Stomach (tissue), 8 donors: ENCODE measurements at regions not wholly inside any gene's neighbourhood (a gene's known extent, or its start where the extent isn't known, plus 50 kb on each side); places are given as distances from the start of the nearest gene placed in this dataset.

ENCODE experiments used
- DNase-seq, 2 donors: peaks; one replicate each; pipeline versions ENCODE4 v3.0.0 to v3.0.0-alpha.2; 2013 to 2019
- H3K27ac ChIP-seq, 5 donors: fragments of 200-600 bp in 4 of 5; sonication (generic) in 4 of 5; one replicate each; pipeline ENCODE4 v1.5.1; 2013 to 2019; ENCODE audit warnings: mild to moderate bottlenecking in 1 of 5, moderate library complexity in 1 of 5
- H3K27me3 ChIP-seq, 3 donors: fragments of 200-600 bp; sonication (generic); one replicate each; pipeline ENCODE4 v1.5.1; 2017 to 2019; ENCODE audit warnings: mixed run types in 1 of 3
- H3K36me3 ChIP-seq, 4 donors: fragments of 200-600 bp; sonication (generic); 1 replicate in 3 of 4; 2 replicates in 1 of 4; pipeline ENCODE4 v1.5.1; 2016 to 2019
- H3K4me1 ChIP-seq, 4 donors: fragments of 200-600 bp; sonication (generic); one replicate each; pipeline ENCODE4 v1.5.1; 2016 to 2019
- H3K4me3 ChIP-seq, 4 donors: fragments of 200-600 bp; sonication (generic) in 3 of 4; one replicate each; pipeline ENCODE4 v1.5.1; 2016 to 2019; ENCODE audit warnings: mild to moderate bottlenecking in 1 of 4
- H3K9me3 ChIP-seq, 4 donors: fragments of 200-600 bp; sonication (generic); one replicate each; pipeline ENCODE4 v1.5.1; 2016 to 2019
- EP300 ChIP-seq: sonication (generic); formaldehyde crosslinking; IDR thresholded peaks from one replicate; pipeline ENCODE4 v1.6.1; 2017; ENCODE audit warnings: antibody characterized with exemption
- POLR2A ChIP-seq, 4 donors: fragments of 450-650 bp; IDR thresholded peaks; one replicate each; pipeline ENCODE4 v1.6.1; 2016; ENCODE audit warnings: antibody characterized with exemption in 4 of 4, control low read depth in 2 of 4, mild to moderate bottlenecking in 1 of 4, moderate library complexity in 1 of 4
- POLR2AphosphoS5 ChIP-seq, 3 donors: sonication (generic); formaldehyde crosslinking; IDR thresholded peaks; one replicate each; pipeline ENCODE4 v1.6.1; 2016; ENCODE audit warnings: antibody characterized with exemption in 3 of 3
- WGBS, 5 donors: extraction: QIAGEN DNeasy Blood & Tissue Kit in 3 of 5; methylation state at CpG; one replicate each; pipeline versions ENCODE4 v1.1.5 to v1.1.7; 2013 to 2018; 5-methylcytosine and 5-hydroxymethylcytosine counted together
- intact Hi-C: fragments of 100-400 bp; cut with DNase I; formaldehyde crosslinking; loops from one replicate; pipeline ENCODE4 v1.15.1; 2023; ENCODE audit warnings: low total_unique reads
- TF ChIP-seq, protein P1 (sequence below), 7 experiments: fragments of 450-650 bp in 4 of 7; fragments of 200-600 bp in 3 of 7; sonication (generic) in 3 of 7; IDR thresholded peaks; one replicate each; pipeline ENCODE4 v1.5.1; 2016 to 2019; ENCODE audit warnings: antibody characterized with exemption in 7 of 7, control low read depth in 2 of 7, mild to moderate bottlenecking in 1 of 7
- donor health status: healthy with polysubstance abuse.
- donor health status: Bipolar disorder and iron deficiency.
- donor health status: healthy.

DNA sequence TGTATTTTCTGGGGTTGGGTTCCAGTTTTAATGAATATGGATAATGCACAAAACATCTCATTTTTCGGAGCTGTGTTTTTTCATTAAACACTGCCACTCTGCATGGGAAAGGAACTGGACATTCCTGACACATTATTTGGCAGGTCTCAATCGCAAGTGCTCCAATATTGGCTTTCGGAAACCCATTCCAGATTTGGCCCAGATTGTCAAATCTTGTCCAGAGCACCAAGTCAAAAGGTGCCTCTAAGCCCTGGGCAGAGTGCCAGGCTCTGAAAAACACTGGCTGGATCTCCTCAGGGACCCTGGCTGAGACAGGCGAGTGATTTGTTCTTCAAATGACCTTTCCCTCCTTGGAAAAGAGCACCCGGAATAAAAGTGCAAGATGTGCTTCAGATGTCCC is 68.4 kb upstream of the MRPS6 start:
- H3K36me3 ChIP-seq: no peaks in the 10 kb centered on the region
- WGBS, 5 donors: 30 to 62% (median 45%) methylated on average over 5 of the region's 5 CpGs
- H3K9me3 ChIP-seq: no peaks in the 10 kb centered on the region
- H3K4me3 ChIP-seq: no peak overlapping the region
- no peak for DNase-seq
- peaks cover 0 to 6% (median 0%) of the 10 kb centered on the region in 4 donors for H3K4me1 ChIP-seq
- no peaks in the 10 kb centered on the region for H3K27me3 ChIP-seq
- TF ChIP-seq POLR2A (IDR thresholded peaks at IDR 0.05): no peak
- no peak for TF ChIP-seq POLR2AphosphoS5 (IDR thresholded peaks at IDR 0.05)
- TF ChIP-seq, protein P1, sequence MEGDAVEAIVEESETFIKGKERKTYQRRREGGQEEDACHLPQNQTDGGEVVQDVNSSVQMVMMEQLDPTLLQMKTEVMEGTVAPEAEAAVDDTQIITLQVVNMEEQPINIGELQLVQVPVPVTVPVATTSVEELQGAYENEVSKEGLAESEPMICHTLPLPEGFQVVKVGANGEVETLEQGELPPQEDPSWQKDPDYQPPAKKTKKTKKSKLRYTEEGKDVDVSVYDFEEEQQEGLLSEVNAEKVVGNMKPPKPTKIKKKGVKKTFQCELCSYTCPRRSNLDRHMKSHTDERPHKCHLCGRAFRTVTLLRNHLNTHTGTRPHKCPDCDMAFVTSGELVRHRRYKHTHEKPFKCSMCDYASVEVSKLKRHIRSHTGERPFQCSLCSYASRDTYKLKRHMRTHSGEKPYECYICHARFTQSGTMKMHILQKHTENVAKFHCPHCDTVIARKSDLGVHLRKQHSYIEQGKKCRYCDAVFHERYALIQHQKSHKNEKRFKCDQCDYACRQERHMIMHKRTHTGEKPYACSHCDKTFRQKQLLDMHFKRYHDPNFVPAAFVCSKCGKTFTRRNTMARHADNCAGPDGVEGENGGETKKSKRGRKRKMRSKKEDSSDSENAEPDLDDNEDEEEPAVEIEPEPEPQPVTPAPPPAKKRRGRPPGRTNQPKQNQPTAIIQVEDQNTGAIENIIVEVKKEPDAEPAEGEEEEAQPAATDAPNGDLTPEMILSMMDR (IDR thresholded peaks at IDR 0.05): no peak
- no peak for TF ChIP-seq EP300
- no peak overlapping the region for H3K27ac ChIP-seq
- intact Hi-C loops: no loop called here

DNA sequence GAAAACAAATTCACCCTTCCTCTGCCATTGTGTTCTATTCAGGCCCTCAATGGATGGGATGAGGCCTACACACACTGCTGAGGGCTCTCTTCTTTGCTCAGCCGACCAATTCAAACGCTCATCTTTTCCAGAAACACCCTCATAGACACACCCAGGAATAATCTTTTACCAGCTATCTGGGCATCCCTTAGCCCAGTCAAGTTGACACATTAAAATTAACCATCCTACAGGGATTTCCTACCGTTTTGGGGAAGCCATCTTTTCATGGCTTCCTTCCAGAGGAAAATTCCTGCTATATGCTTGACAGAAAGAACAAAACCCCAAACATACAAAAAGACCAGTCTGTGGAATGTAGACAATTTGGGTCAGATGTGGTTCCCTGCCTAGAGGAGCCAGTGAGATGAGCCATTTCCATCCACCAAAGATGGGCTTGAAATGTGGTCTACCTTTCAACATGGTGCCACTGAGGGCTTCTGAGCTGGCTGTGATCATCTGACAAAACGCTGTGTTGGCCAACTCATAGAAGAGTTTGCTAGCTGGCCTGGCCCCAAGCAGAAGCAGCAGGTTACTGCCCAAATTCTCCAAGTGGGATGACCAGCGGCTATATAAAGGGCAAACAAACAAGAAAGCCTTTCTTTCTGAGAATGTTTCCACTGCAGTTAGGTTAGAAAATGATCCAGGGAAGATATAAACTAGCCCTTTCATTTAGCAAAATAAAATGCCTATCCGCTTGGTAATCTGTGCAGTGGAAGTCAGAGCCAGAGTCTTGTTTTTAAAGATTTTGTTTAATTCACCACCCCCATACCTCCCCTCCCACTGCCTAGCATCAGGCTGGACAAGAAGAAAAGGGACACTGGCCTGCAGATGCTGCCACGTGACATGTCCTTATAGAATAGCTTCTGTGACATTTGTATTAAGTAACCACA is 69.1 kb upstream of the MRPS6 start:
- H3K4me3 ChIP-seq: no peak overlapping the region
- H3K9me3 ChIP-seq: no peaks in the 10 kb centered on the region
- H3K36me3 ChIP-seq: no peaks in the 10 kb centered on the region
- H3K27ac ChIP-seq: peak overlapping the region in 1 of 5 donors; percentile 24
- no peak for DNase-seq
- 74 to 85% (median 81%) methylated on average over 7 of the region's 7 CpGs for WGBS, 5 donors
- H3K27me3 ChIP-seq: no peaks in the 10 kb centered on the region
- peaks cover 0 to 6% (median 0%) of the 10 kb centered on the region in 4 donors for H3K4me1 ChIP-seq
- TF ChIP-seq POLR2AphosphoS5 (IDR thresholded peaks at IDR 0.05) (no peak), POLR2A (IDR thresholded peaks at IDR 0.05) (no peak), EP300 (no peak)
- TF ChIP-seq, protein P1 (IDR thresholded peaks at IDR 0.05): no peak
- intact Hi-C loops: no loop called here

DNA sequence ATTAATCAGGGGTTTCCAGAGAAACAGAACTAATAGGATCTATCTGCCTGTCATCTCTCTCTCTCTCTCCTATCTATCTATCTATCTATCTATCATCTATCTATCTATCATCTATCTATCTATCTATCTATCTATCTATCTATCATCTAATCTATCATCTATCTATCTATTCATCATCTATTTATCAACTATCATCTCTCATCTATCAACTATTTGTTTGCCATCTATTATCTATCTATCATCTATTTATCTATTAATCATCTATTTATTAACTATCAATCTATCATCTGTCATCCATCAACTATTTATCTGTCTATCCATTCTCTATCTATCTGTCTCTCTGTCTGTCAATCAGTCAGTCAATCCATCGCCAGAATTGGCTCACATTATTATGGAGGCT is 70.0 kb upstream of the MRPS6 start:
- no peak overlapping the region for H3K27ac ChIP-seq
- no peak for TF ChIP-seq POLR2A (IDR thresholded peaks at IDR 0.05)
- no peaks in the 10 kb centered on the region for H3K27me3 ChIP-seq
- no peak overlapping the region for H3K4me3 ChIP-seq
- H3K9me3 ChIP-seq: no peaks in the 10 kb centered on the region
- H3K4me1 ChIP-seq: peaks cover 0 to 8% (median 0%) of the 10 kb centered on the region in 4 donors
- DNase-seq: no peak
- H3K36me3 ChIP-seq: no peaks in the 10 kb centered on the region
- intact Hi-C loops: no loop called here
- 88 to 100% (median 95%) methylated on average over 1 of the region's 1 CpG for WGBS, 5 donors

DNA sequence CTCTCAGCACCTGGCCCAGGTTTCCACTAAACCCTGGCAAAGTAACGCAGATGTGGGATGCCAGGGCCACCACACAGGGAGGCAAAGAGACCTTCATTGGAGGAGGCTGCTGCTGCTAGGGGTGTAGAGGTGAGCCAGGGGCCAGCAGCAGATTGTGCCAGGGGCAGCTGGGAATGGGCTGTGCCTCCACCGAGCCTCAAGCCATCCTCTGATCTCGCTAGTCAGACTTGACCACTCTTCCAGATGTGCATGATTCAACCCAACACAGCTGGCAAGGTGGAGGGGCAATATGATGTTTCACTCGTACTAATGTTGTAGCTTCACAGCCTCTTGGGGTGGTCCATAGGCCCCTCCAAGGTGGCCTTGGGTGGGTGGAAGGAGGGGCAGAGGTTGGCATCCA is 73.0 kb upstream of the MRPS6 start:
- TF ChIP-seq, protein P1 (IDR thresholded peaks at IDR 0.05): no peak
- TF ChIP-seq POLR2A (IDR thresholded peaks at IDR 0.05) (no peak), POLR2AphosphoS5 (IDR thresholded peaks at IDR 0.05) (no peak), EP300 (no peak)
- Histone ChIP-seq H3K27me3 (no peaks in the 10 kb centered on the region), H3K27ac (no peak overlapping the region), H3K36me3 (no peaks in the 10 kb centered on the region), H3K4me3 (no peak overlapping the region), H3K9me3 (peaks cover 0 to 6% (median 0%) of the 10 kb centered on the region in 4 donors), H3K4me1 (peaks cover 0 to 12% (median 0%) of the 10 kb centered on the region in 4 donors)
- DNase-seq: no peak
- 79 to 100% (median 95%) methylated on average over 3 to 4 of the region's 4 CpGs for WGBS, 5 donors
- intact Hi-C loops: no loop called here

- Histone ChIP-seq H3K27ac (no peak overlapping the region), H3K36me3 (no peaks in the 10 kb centered on the region), H3K4me3 (no peak overlapping the region), H3K9me3 (peaks cover 0 to 6% (median 0%) of the 10 kb centered on the region in 4 donors), H3K27me3 (no peaks in the 10 kb centered on the region), H3K4me1 (peaks cover 0 to 8% (median 0%) of the 10 kb centered on the region in 4 donors)
- no peak for TF ChIP-seq POLR2AphosphoS5 (IDR thresholded peaks at IDR 0.05)
- no peak for TF ChIP-seq EP300
- no peak for TF ChIP-seq POLR2A (IDR thresholded peaks at IDR 0.05)
- TF ChIP-seq, protein P1 (IDR thresholded peaks at IDR 0.05): no peak
- 89 to 91% (median 91%) methylated on average over 8 of the region's 8 CpGs for WGBS, 5 donors
- DNase-seq: no peak
- intact Hi-C loops: no loop called here
Observed at GRCh38 chr21:33998809-33999208, 74.6 kb upstream of the MRPS6 start.
